ENCODE measurements at regions not wholly inside any gene's neighbourhood (a gene's known extent, or its start where the extent isn't known, plus 50 kb on each side); places are given as distances from the start of the nearest gene placed in this dataset.

DNA sequence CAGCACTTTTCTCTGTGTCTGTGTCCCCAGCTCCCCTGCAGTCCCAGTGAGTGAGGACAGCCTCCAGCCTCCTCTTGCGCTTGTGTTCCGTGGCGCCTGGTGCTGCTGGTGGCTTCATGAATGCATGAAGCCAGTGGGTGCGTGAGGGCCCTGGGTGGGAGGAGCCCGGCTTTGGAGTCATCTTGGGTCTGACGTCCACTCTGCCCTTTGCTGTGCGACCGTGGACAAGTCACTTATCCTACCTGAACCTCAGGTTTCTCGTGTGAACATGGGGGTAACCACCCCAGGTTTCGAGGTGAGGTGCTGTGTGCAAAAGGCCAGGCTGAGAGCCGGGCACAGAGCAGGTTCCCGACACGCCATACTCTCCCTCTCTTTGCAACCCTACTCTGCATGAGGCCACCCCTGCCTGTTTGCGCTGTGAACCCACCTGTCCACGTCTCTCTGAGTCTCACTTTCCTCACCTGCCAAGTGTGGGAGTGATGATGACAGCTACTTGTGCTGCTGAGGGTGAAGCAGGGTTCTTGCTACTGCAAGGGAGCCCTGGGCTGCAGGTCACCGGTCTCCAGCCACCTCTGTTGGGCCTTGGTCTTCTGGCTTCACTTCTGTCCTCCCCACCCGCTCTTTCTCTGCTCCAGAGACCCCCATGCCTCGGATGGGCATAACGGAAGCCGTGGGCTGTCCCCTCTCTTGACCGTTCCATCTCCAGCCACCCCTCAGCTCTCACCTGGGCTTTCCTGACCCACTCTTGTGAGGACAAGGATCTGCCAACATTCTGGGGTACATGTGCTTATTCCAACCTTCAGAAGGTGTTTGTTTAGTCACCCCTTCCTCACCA lies 537.6 kb downstream of the TBC1D22A start:
- no peak for TF ChIP-seq POLR2AphosphoS5 (IDR thresholded peaks at IDR 0.05; ENCODE audit: low read depth)
- TF ChIP-seq, protein P1, sequence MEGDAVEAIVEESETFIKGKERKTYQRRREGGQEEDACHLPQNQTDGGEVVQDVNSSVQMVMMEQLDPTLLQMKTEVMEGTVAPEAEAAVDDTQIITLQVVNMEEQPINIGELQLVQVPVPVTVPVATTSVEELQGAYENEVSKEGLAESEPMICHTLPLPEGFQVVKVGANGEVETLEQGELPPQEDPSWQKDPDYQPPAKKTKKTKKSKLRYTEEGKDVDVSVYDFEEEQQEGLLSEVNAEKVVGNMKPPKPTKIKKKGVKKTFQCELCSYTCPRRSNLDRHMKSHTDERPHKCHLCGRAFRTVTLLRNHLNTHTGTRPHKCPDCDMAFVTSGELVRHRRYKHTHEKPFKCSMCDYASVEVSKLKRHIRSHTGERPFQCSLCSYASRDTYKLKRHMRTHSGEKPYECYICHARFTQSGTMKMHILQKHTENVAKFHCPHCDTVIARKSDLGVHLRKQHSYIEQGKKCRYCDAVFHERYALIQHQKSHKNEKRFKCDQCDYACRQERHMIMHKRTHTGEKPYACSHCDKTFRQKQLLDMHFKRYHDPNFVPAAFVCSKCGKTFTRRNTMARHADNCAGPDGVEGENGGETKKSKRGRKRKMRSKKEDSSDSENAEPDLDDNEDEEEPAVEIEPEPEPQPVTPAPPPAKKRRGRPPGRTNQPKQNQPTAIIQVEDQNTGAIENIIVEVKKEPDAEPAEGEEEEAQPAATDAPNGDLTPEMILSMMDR (conservative IDR thresholded peaks at IDR 0.05; ENCODE audit: low read depth in 2 of 2): no peak
- TF ChIP-seq EZH2 (IDR thresholded peaks at IDR 0.05; ENCODE audit: low read depth, unreplicated experiment): no peak

All from GM23338 (cell line).